NCI-H1092 treated with DMSO at 0.1 percent for 48 hours (cell line): ENCODE measurements at regions not wholly inside any gene's neighbourhood (a gene's known extent, or its start where the extent isn't known, plus 50 kb on each side); places are given as distances from the start of the nearest gene placed in this dataset.

ENCODE experiments used
- DNase-seq: peaks from one replicate; lab custom pipeline; 2025; lab: John Stamatoyannopoulos, UW

DNA sequence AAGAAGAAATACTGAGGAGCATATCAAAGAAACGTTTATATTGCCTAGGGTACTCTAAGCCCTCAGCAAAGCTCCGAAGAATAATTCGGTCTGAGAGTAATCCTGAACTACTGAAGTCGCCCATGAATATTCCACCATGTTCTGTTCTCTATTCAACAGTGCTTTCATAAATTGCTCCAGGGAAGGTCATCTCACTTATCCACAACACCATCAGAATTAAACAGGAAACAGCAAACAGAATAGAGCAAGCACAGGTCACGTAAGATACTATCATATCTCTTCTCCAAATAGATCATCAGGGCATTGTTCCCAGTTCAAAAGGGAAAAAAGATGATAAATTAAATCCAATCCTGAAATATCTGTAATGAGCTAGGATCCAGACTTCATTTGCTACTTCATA, 325.6 kb downstream of the DEPDC1B start:
- no peak for DNase-seq

GRCh38 chr5:60372786-60373185, 327.2 kb downstream of the DEPDC1B start:
- no peak for DNase-seq

DNA sequence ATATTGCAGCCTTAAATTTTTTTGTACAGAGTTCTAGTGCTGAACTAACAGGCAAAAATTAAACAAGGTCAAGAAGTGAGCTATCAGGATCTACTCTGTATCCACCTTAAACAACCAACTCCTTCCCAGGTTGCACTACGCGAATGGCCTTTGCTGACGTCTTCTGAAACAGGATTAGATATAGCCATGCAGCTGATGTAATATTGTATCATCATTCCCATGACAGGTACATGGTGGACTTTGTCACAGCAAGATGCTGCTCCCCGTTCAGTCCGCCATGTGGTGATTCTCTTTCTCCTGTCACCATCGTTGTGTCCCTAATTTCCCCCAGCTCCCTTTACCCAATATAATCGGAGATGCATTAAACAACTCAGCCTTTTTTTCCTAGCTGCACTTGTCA, 328.9 kb downstream of the DEPDC1B start:
- no peak for DNase-seq

GRCh38 chr5:60370508-60370907, 329.5 kb downstream of the DEPDC1B start:
- DNase-seq = no peak

GRCh38 chr5:60369391-60369790, 330.6 kb downstream of the DEPDC1B start:
- no peak for DNase-seq

- no peak for DNase-seq
Observed at GRCh38 chr5:60368100-60368499, 331.9 kb downstream of the DEPDC1B start.

DNA sequence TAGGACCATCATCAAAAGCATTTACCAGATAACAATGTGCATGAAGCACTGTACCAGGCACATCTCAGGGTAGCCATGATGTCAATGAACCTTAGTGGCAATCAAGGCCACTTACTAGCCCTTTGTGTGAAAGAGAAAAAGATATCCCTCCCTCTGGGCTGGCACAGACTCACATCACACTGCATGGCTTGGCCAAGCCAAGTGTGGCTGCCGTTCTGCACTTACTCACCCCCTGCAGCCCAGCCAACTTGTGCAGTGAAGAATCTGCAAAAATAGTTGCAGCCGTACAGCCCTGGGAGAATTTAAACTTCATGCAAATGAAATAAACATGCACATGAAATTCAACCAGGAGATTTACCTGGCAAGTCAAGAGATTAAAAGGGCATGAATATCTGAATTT, 333.5 kb downstream of the DEPDC1B start:
- DNase-seq = no peak

DNA sequence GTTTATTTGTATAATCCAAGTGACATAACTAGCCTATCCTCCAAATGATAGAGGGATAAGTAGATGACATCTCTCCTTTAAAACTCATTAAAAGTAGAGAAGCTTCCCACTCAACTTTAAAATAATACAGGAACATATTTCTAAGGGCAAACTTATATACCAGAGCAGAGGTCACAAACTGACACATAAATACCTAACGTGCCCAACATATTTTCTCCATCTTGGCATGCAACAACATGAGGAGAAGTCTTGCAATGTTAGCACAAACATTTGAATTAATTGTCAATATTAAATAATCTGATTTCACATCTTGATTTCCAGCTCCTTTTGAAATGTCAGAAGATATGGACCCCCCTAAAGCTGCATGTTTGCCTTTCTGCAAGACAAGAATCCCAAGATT, 335.0 kb downstream of the DEPDC1B start:
- no peak for DNase-seq

GRCh38 chr5:60362158-60362557, 337.8 kb downstream of the DEPDC1B start:
- DNase-seq = no peak

DNA sequence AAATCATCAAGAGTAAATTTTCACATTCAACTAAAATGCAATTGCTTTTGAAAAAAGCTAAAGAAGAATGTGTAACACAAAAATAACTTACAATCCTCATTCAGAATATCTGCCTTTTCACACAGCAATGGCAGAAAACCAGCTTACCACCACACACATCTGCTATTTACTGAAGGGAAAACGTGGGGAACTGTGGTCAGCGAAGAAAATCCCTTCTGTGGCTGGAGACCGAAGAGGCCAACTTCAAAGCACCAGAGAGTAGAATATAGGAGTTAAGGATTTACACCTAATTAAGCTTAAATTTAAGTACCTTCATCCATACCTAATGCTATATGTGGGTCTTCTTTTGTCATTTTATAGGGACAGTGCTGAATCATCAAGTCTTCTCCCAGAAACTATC, 339.6 kb downstream of the DEPDC1B start:
- DNase-seq = no peak

DNA sequence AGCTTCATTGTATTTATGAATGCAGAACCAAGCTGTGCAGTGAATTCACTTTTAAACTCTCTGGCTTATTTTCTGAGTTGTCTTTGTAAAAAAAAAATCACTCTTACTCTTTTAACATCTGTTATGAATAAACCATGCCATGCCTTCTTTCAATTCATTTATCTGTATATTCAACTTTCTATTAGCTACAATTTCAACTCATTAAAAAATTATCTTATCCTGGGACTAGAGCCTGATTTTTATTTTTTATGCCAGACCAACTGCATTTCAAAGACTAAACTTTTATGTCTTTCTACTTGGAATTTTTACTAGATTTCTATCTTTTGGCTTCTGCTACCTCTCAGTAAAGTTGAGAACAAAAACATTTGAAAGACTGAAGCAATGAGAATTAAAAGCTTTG, 342.7 kb downstream of the DEPDC1B start:
- no peak for DNase-seq

DNA sequence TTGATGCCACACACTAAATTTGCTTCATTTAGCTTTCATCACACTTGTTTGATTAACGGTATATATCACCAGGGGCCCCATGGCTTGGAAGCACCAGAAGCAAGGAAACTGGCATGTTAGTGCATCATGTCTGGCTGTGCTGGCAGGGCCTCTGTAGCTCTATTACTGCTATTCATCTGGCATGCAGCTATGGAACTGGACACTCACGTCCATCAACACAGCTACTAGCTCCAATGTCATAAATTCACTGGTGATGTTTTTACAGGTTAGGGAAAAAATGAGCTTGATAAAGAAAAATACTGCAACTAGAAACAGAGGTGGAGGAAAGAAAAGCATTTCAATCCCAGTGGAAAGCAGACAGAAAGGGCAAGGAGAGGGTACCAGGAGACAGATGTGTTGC, 343.2 kb downstream of the DEPDC1B start:
- no peak for DNase-seq

GRCh38 chr5:60355181-60355580, 344.8 kb downstream of the DEPDC1B start:
- DNase-seq = no peak

GRCh38 chr5:60354311-60354710, 345.7 kb downstream of the DEPDC1B start:
- no peak for DNase-seq

DNA sequence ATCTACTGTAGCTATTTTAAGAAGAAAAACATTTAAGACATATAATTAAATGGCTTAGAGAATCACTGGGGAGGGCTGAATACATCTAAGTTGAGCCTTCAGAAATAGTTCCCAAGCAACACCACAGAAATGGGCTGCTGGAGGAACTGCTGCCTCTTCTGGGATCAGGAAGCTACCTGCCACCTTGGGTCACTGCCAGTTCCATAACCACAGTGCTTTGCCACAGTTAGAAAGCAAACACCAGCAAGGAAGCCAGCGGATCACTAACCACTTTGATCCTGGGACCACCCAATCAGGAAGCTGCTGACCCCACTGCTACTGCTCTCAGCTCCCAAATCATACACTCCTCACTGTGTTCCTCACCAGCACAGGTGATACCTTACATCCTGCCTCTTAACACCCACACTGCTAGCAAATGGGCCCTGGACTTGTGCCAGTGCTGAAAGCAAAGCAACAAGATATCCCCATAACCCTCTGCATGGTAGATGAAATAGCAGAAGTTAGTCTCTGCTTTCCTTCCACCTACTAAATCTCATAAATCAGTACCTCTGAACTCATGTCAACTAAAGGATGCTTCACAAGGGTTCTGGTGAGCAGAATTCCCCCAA, 346.9 kb downstream of the DEPDC1B start:
- no peak for DNase-seq

- no peak for DNase-seq
Observed at GRCh38 chr5:60350794-60351193, 349.2 kb downstream of the DEPDC1B start.

DNA sequence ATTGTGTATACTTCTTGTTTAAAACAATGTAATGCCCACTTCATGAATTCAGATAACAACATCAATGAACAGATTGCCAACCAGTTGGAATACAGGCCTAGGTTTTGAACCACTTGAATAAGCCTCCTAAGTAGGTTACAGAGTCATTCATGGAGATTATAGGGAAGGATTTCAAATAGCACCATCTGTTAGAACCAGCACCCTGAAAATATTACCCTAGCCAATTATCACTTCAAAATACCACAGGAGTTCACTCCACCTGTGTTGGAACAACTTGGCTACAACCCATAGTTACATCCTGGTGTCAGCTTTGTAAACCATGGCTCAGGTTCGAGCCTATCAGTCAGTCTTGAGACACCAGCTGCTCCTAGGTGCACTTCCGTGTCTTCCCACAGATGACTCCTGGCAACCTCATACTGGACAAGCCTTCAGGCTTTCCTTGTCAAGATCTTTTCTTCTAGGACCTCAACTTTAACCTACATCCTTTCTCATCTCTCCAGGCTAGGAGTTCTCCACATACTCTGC, 350.0 kb downstream of the DEPDC1B start:
- no peak for DNase-seq

- DNase-seq = no peak
Observed at GRCh38 chr5:60346393-60346792, 353.6 kb downstream of the DEPDC1B start.

DNA sequence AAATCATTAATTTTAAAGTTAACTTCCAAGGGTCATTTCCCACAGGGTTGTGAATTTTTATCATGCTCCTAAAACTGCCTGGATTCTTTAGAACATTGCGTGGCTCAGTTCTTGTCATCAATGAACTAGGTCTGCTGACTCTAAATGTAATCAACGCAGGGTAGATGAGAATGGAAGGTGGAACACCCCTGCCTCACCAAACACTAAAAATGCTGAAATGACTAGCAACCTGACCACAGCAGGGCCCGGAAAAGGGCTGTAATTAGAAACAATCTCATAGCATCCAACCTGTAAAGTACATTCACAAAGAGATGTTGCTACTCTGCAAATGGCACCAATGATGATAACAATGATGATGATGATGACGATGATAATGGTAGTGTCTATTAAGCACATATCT, 356.9 kb downstream of the DEPDC1B start:
- no peak for DNase-seq

GRCh38 chr5:60340965-60341471, 358.9 kb downstream of the DEPDC1B start:
- no peak for DNase-seq

- DNase-seq = no peak
Observed at GRCh38 chr5:60340326-60340725, 359.6 kb downstream of the DEPDC1B start.

DNA sequence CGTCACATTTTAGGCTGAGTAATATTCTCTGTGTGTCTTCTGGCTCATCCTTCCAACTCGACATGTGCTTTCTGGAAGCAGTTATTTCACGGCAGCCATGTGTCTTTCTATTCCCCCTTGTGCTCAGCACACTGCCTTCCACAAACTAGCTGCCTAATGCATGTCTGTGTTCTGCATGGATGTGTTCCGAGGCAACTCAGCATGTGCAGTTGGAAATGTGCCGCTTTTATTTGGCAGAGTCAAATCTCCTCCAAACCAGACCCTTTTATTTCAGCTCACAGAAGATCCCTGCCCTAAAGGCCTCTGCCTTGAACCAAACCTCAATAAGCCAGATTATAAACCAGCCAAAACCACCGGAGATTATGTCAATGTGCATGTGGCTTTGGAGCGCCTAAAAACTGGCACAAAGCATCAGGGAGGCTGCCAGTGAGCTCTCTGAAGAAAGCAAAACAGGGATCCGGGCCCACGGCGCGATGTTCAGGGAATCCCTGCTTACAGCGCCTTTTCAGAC, 360.2 kb downstream of the DEPDC1B start:
- no peak for DNase-seq

- no peak for DNase-seq
Observed at GRCh38 chr5:60338846-60339245, 361.1 kb downstream of the DEPDC1B start.

DNA sequence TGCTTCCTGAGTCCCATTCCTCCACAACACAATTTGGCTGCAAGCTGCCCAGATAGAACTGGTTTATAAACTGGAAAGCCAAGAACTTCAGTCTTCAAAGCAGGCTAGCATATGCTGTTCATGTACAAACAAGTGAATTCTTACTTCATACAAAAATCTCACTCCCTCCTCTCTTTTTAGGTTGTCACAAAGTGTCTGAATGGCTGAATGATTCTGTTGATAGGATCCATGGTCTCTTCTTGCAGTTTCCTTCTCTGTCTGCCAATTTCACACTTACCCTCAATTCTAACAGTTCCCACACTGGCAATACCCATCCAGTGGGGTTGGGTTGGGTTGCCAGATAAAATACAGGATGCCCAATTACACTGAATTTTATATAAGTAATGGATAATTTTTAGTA, 363.5 kb downstream of the DEPDC1B start:
- no peak for DNase-seq
